Naive thymus-derived CD4-positive, alpha-beta T cell (primary cell): ENCODE measurements at regions not wholly inside any gene's neighbourhood (a gene's known extent, or its start where the extent isn't known, plus 50 kb on each side); places are given as distances from the start of the nearest gene placed in this dataset.
A peak's percentile ranks its signal among the peaks of the same experiment; 100 is the strongest.

Experiments
- ATAC-seq: fragments of 150-1000 bp; cut with Tn5 transposase; 2 replicates; pipeline ENCODE4 v1.10.0; 2021; ENCODE audit warnings: mild to moderate bottlenecking, moderate library complexity
- CTCF ChIA-PET: fragments of 350-600 bp; sonication (Branson Sonifier 250); formaldehyde crosslinking; loops from one replicate; lab custom pipeline; 2021; ENCODE audit warnings: antibody characterized with exemption; lab: Charles Lee
- POLR2A ChIA-PET: fragments of 350-600 bp; sonication (Branson Sonifier 250); formaldehyde crosslinking; loops from one replicate; lab custom pipeline; 2021; ENCODE audit warnings: antibody characterized with exemption, inconsistent platforms; lab: Charles Lee
- DNase-seq, 9 donors: peaks; one replicate each; pipeline versions ENCODE4 v3.0.0 to v3.0.0-alpha.2; 2020 to 2022; ENCODE audit warnings: mixed read lengths in 1 of 9
- H3K27ac ChIP-seq: one replicate; pipeline ENCODE4 v1.7.0; 2013; ENCODE audit warnings: mild to moderate bottlenecking, low read depth, low read length, moderate library complexity
- H3K27me3 ChIP-seq, 2 donors: one replicate each; pipeline ENCODE4 v1.7.0; 2013; ENCODE audit warnings: low read length in 2 of 2, mild to moderate bottlenecking in 2 of 2, moderate library complexity in 2 of 2; ENCODE audit not compliant: control insufficient read depth in 2 of 2, insufficient read depth in 2 of 2
- H3K36me3 ChIP-seq, 3 experiments: 1 replicate in 2 of 3; 2 replicates in 1 of 3; pipeline ENCODE4 v1.7.0; 2013; ENCODE audit warnings: low read length in 3 of 3, mild to moderate bottlenecking in 3 of 3, moderate library complexity in 1 of 3; ENCODE audit not compliant: insufficient read depth in 3 of 3, control insufficient read depth in 2 of 3
- H3K4me1 ChIP-seq, 2 donors: one replicate each; pipeline ENCODE4 v1.7.0; 2013; ENCODE audit warnings: low read length in 2 of 2, mild to moderate bottlenecking in 2 of 2, moderate library complexity in 1 of 2; ENCODE audit not compliant: control insufficient read depth in 2 of 2, insufficient read depth in 2 of 2
- H3K4me3 ChIP-seq: 2 replicates; pipeline ENCODE4 v1.7.0; 2013; ENCODE audit warnings: mild to moderate bottlenecking, low read length
- H3K9me3 ChIP-seq, 3 experiments: 1 replicate in 2 of 3; 2 replicates in 1 of 3; pipeline ENCODE4 v1.7.0; 2013; ENCODE audit warnings: low read length in 3 of 3; ENCODE audit not compliant: control insufficient read depth in 2 of 3
- H3K27ac Mint-ChIP-seq, 9 donors: one replicate each; pipeline ENCODE4 v1.8.0; 2020 to 2022; ENCODE audit warnings: mixed read lengths in 9 of 9, mild to moderate bottlenecking in 8 of 9, moderate library complexity in 5 of 9, inconsistent platforms in 2 of 9
- H3K27me3 Mint-ChIP-seq, 5 donors: one replicate each; pipeline ENCODE4 v1.8.0; 2021 to 2022; ENCODE audit warnings: mixed read lengths in 5 of 5, mild to moderate bottlenecking in 1 of 5
- H3K36me3 Mint-ChIP-seq, 5 donors: one replicate each; pipeline ENCODE4 v1.8.0; 2020 to 2022; ENCODE audit warnings: mixed read lengths in 5 of 5, mild to moderate bottlenecking in 3 of 5, inconsistent platforms in 1 of 5
- H3K4me1 Mint-ChIP-seq, 7 donors: one replicate each; pipeline ENCODE4 v1.8.0; 2020 to 2022; ENCODE audit warnings: mixed read lengths in 7 of 7, mild to moderate bottlenecking in 3 of 7, inconsistent platforms in 1 of 7
- H3K4me3 Mint-ChIP-seq, 10 donors: one replicate each; pipeline ENCODE4 v1.8.0; 2020 to 2022; ENCODE audit warnings: mild to moderate bottlenecking in 10 of 10, mixed read lengths in 10 of 10, moderate library complexity in 6 of 10, inconsistent platforms in 2 of 10
- H3K9me3 Mint-ChIP-seq, 11 donors: one replicate each; pipeline ENCODE4 v1.8.0; 2020 to 2022; ENCODE audit warnings: mixed read lengths in 11 of 11, mild to moderate bottlenecking in 4 of 11, inconsistent platforms in 1 of 11, moderate library complexity in 1 of 11
- intact Hi-C, 2 donors: fragments of 100-400 bp; cut with micrococcal nuclease; formaldehyde crosslinking; loops; one replicate each; pipeline ENCODE4 v1.15.1; 2023

- Mint-ChIP-seq H3K9me3 (peaks cover 0 to 5% (median 0%) of the 10 kb centered on the region in 11 donors), H3K4me1 (peaks cover 0 to 10% (median 0%) of the 10 kb centered on the region in 7 donors), H3K27ac (peak overlapping the region in 1 of 9 donors; percentile 44), H3K27me3 (peaks cover 16 to 35% (median 19%) of the 10 kb centered on the region in 5 donors), H3K4me3 (no peak overlapping the region), H3K36me3 (no peaks in the 10 kb centered on the region)
- no peaks in the 10 kb centered on the region for H3K9me3 ChIP-seq
- H3K36me3 ChIP-seq, result no peaks in the 10 kb centered on the region
- ATAC-seq (no peak), DNase-seq (no peak)
- no peaks in the 10 kb centered on the region for H3K27me3 ChIP-seq
- no peaks in the 10 kb centered on the region for H3K4me1 ChIP-seq
- no peak overlapping the region for H3K27ac ChIP-seq
- ChIA-PET CTCF (no interaction called here), POLR2A (no interaction called here)
- H3K4me3 ChIP-seq, result no peak overlapping the region
- intact Hi-C loops, result no loop called here
Observed at GRCh38 chr16:26791169-26791568, 275.6 kb upstream of the C16orf82 start.

- intact Hi-C loops, result loop anchor here in 1 of 2 donors (1.0 kb wide), 1 partner anchor 957 kb away; no protein-coding TSS in a partner anchor
- no peak overlapping the region for H3K27ac Mint-ChIP-seq
Observed at GRCh38 chr16:26795184-26795583, 271.5 kb upstream of the C16orf82 start.

GRCh38 chr16:26801628-26802027, 265.1 kb upstream of the C16orf82 start:
- Histone ChIP-seq H3K27ac (no peak overlapping the region), H3K36me3 (no peaks in the 10 kb centered on the region), H3K27me3 (no peaks in the 10 kb centered on the region), H3K9me3 (no peaks in the 10 kb centered on the region), H3K4me1 (no peaks in the 10 kb centered on the region), H3K4me3 (no peak overlapping the region)
- intact Hi-C loops, result no loop called here
- Mint-ChIP-seq H3K9me3 (peaks cover 0 to 8% (median 0%) of the 10 kb centered on the region in 11 donors), H3K36me3 (no peaks in the 10 kb centered on the region), H3K4me1 (no peaks in the 10 kb centered on the region), H3K4me3 (no peak overlapping the region), H3K27me3 (peaks cover 8 to 60% (median 42%) of the 10 kb centered on the region in 5 donors), H3K27ac (no peak overlapping the region)
- ChIA-PET CTCF (no interaction called here), POLR2A (no interaction called here)
- no peak for ATAC-seq
- DNase-seq, result no peak

More at GRCh38 chr16:26795184-26795583, 271.5 kb upstream of the C16orf82 start:
- Mint-ChIP-seq H3K9me3 (peaks cover 0 to 4% (median 0%) of the 10 kb centered on the region in 11 donors), H3K27me3 (peaks cover 17 to 55% (median 35%) of the 10 kb centered on the region in 5 donors), H3K36me3 (no peaks in the 10 kb centered on the region), H3K4me3 (peak overlapping the region in 1 of 10 donors; percentile 33), H3K4me1 (peaks cover 0 to 10% (median 0%) of the 10 kb centered on the region in 7 donors)
- ChIA-PET CTCF (no interaction called here), POLR2A (no interaction called here)
- no peak overlapping the region for H3K4me3 ChIP-seq
- no peak for ATAC-seq
- no peaks in the 10 kb centered on the region for H3K9me3 ChIP-seq
- DNase-seq, result peak in 1 of 9 donors; percentile 33
- no peaks in the 10 kb centered on the region for H3K36me3 ChIP-seq
- no peaks in the 10 kb centered on the region for H3K27me3 ChIP-seq
- no peak overlapping the region for H3K27ac ChIP-seq
- no peaks in the 10 kb centered on the region for H3K4me1 ChIP-seq

GRCh38 chr16:26802440-26802839, 264.3 kb upstream of the C16orf82 start:
- H3K4me1 ChIP-seq, result no peaks in the 10 kb centered on the region
- H3K4me1 Mint-ChIP-seq, result no peaks in the 10 kb centered on the region
- CTCF ChIA-PET, result no interaction called here
- H3K4me3 Mint-ChIP-seq, result no peak overlapping the region
- no peak overlapping the region for H3K27ac ChIP-seq
- no peaks in the 10 kb centered on the region for H3K9me3 ChIP-seq
- H3K36me3 ChIP-seq, result no peaks in the 10 kb centered on the region
- POLR2A ChIA-PET, result no interaction called here
- H3K9me3 Mint-ChIP-seq, result peaks cover 0 to 11% (median 0%) of the 10 kb centered on the region in 11 donors
- no peak overlapping the region for H3K4me3 ChIP-seq
- no peak for DNase-seq
- no peak overlapping the region for H3K27ac Mint-ChIP-seq
- no peaks in the 10 kb centered on the region for H3K27me3 ChIP-seq
- no peak for ATAC-seq
- no peaks in the 10 kb centered on the region for H3K36me3 Mint-ChIP-seq
- intact Hi-C loops, result no loop called here
- peaks cover 11 to 64% (median 47%) of the 10 kb centered on the region in 5 donors for H3K27me3 Mint-ChIP-seq

GRCh38 chr16:26802965-26803364, 263.8 kb upstream of the C16orf82 start:
- Histone ChIP-seq H3K27me3 (no peaks in the 10 kb centered on the region), H3K27ac (no peak overlapping the region), H3K4me3 (no peak overlapping the region), H3K4me1 (no peaks in the 10 kb centered on the region), H3K36me3 (no peaks in the 10 kb centered on the region), H3K9me3 (no peaks in the 10 kb centered on the region)
- Mint-ChIP-seq H3K4me1 (no peaks in the 10 kb centered on the region), H3K27ac (no peak overlapping the region), H3K9me3 (peaks cover 0 to 11% (median 0%) of the 10 kb centered on the region in 11 donors), H3K4me3 (no peak overlapping the region), H3K36me3 (no peaks in the 10 kb centered on the region), H3K27me3 (peaks cover 10 to 61% (median 48%) of the 10 kb centered on the region in 5 donors)
- ATAC-seq, result no peak
- CTCF ChIA-PET, result no interaction called here
- POLR2A ChIA-PET, result no interaction called here
- DNase-seq, result no peak
- intact Hi-C loops, result no loop called here

GRCh38 chr16:26806657-26807056, 260.1 kb upstream of the C16orf82 start:
- Histone ChIP-seq H3K4me1 (no peaks in the 10 kb centered on the region), H3K27ac (no peak overlapping the region), H3K27me3 (peaks cover 0 to 4% of the 10 kb centered on the region in 2 donors), H3K9me3 (no peaks in the 10 kb centered on the region), H3K4me3 (no peak overlapping the region), H3K36me3 (no peaks in the 10 kb centered on the region)
- ChIA-PET CTCF (no interaction called here), POLR2A (no interaction called here)
- Mint-ChIP-seq H3K4me3 (no peak overlapping the region), H3K27me3 (peaks cover 13 to 37% (median 34%) of the 10 kb centered on the region in 5 donors), H3K36me3 (no peaks in the 10 kb centered on the region), H3K9me3 (peaks cover 0 to 9% (median 0%) of the 10 kb centered on the region in 11 donors), H3K27ac (no peak overlapping the region), H3K4me1 (no peaks in the 10 kb centered on the region)
- no peak for DNase-seq
- no peak for ATAC-seq
- intact Hi-C loops, result no loop called here

GRCh38 chr16:26809461-26809860, 257.3 kb upstream of the C16orf82 start:
- CTCF ChIA-PET, result no interaction called here
- peaks cover 13 to 29% (median 28%) of the 10 kb centered on the region in 5 donors for H3K27me3 Mint-ChIP-seq
- Histone ChIP-seq H3K4me3 (no peak overlapping the region), H3K9me3 (no peaks in the 10 kb centered on the region), H3K4me1 (no peaks in the 10 kb centered on the region), H3K36me3 (no peaks in the 10 kb centered on the region), H3K27me3 (peaks cover 0 to 4% of the 10 kb centered on the region in 2 donors), H3K27ac (no peak overlapping the region)
- POLR2A ChIA-PET, result no interaction called here
- intact Hi-C loops, result no loop called here
- H3K4me1 Mint-ChIP-seq, result no peaks in the 10 kb centered on the region
- H3K27ac Mint-ChIP-seq, result no peak overlapping the region
- no peak for DNase-seq
- H3K9me3 Mint-ChIP-seq, result peaks cover 0 to 8% (median 0%) of the 10 kb centered on the region in 11 donors
- no peak overlapping the region for H3K4me3 Mint-ChIP-seq
- H3K36me3 Mint-ChIP-seq, result no peaks in the 10 kb centered on the region
- no peak for ATAC-seq
